Keratinocyte (primary cell): ENCODE measurements at regions not wholly inside any gene's neighbourhood (a gene's known extent, or its start where the extent isn't known, plus 50 kb on each side); places are given as distances from the start of the nearest gene placed in this dataset.

Experiments used
- EZH2 ChIP-seq: IDR thresholded peaks from one replicate; pipeline ENCODE4 v1.6.1; 2012; ENCODE audit warnings: inconsistent platforms, mild to moderate bottlenecking, low read length, moderate library complexity
- TF ChIP-seq, protein P1 (sequence below), 3 experiments: IDR thresholded peaks in 1 of 3; conservative IDR thresholded peaks in 1 of 3; optimal IDR thresholded peaks in 1 of 3; 2 replicates in 2 of 3; 3 replicates in 1 of 3; pipeline versions ENCODE3 to v1.5.1; 2011; ENCODE audit warnings: low read length in 3 of 3, mild to moderate bottlenecking in 3 of 3, moderate library complexity in 2 of 3, control low read depth in 1 of 3, inconsistent platforms in 1 of 3; ENCODE audit not compliant: insufficient read depth in 2 of 3; ENCODE audit errors: extremely low read depth in 1 of 3

DNA sequence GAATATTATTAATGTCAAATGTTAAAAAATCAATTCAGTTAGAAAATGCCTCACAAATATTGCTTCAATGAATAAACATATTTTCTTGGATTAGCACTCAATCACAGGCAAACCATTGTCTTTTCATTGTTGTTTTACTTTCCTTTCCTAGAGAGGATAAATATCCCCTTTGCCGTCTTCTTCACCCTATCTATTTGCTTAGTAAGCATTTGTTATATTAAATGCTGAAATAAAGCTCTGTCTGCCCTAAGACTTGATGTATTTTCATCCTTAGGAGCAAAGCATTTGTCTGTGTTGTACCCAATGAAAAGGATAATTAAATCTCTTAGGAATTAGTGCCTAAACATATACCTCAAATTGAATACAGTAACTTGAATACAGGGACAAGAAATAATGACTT lies 1071.2 kb upstream of the GYPC start:
- TF ChIP-seq, protein P1, sequence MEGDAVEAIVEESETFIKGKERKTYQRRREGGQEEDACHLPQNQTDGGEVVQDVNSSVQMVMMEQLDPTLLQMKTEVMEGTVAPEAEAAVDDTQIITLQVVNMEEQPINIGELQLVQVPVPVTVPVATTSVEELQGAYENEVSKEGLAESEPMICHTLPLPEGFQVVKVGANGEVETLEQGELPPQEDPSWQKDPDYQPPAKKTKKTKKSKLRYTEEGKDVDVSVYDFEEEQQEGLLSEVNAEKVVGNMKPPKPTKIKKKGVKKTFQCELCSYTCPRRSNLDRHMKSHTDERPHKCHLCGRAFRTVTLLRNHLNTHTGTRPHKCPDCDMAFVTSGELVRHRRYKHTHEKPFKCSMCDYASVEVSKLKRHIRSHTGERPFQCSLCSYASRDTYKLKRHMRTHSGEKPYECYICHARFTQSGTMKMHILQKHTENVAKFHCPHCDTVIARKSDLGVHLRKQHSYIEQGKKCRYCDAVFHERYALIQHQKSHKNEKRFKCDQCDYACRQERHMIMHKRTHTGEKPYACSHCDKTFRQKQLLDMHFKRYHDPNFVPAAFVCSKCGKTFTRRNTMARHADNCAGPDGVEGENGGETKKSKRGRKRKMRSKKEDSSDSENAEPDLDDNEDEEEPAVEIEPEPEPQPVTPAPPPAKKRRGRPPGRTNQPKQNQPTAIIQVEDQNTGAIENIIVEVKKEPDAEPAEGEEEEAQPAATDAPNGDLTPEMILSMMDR (optimal IDR thresholded peaks at IDR 0.05 in 1 of 3, IDR thresholded peaks at IDR 0.05 in 1 of 3, conservative IDR thresholded peaks at IDR 0.05 in 1 of 3; ENCODE audit: extremely low read depth in 1 of 3, insufficient read depth in 2 of 3, low read length in 3 of 3): no peak
- TF ChIP-seq EZH2: no peak
